IPS-18c (cell line): ENCODE measurements at regions not wholly inside any gene's neighbourhood (a gene's known extent, or its start where the extent isn't known, plus 50 kb on each side); places are given as distances from the start of the nearest gene placed in this dataset.

ENCODE experiments used
- H3K4me3 ChIP-seq: 2 replicates; pipeline ENCODE4 v1.7.0; 2013; ENCODE audit warnings: low read depth, mild to moderate bottlenecking, low read length, moderate library complexity; ENCODE audit not compliant: insufficient read depth
- H3K9me3 ChIP-seq: one replicate; pipeline ENCODE4 v1.6.1; 2013; ENCODE audit warnings: mild to moderate bottlenecking, low read length, moderate library complexity; ENCODE audit not compliant: control insufficient read depth, insufficient read depth

- H3K9me3 ChIP-seq: no peaks in the 10 kb centered on the region
- H3K4me3 ChIP-seq: no peak overlapping the region
Measured at GRCh38 chr7:10802526-10802925, 171.1 kb upstream of the PHF14 start.

- H3K4me3 ChIP-seq: no peak overlapping the region
- H3K9me3 ChIP-seq: no peaks in the 10 kb centered on the region
Measured at GRCh38 chr7:10803720-10804119, 170.0 kb upstream of the PHF14 start.

- Histone ChIP-seq H3K4me3 (no peak overlapping the region), H3K9me3 (no peaks in the 10 kb centered on the region)
Measured at GRCh38 chr7:10804770-10805169, 168.9 kb upstream of the PHF14 start.

- no peak overlapping the region for H3K4me3 ChIP-seq
- peaks cover 2% of the 10 kb centered on the region for H3K9me3 ChIP-seq
Measured at GRCh38 chr7:10815546-10815945, 158.1 kb upstream of the PHF14 start.

GRCh38 chr7:10821156-10821555, 152.5 kb upstream of the PHF14 start:
- Histone ChIP-seq H3K4me3 (no peak overlapping the region), H3K9me3 (no peaks in the 10 kb centered on the region)

DNA sequence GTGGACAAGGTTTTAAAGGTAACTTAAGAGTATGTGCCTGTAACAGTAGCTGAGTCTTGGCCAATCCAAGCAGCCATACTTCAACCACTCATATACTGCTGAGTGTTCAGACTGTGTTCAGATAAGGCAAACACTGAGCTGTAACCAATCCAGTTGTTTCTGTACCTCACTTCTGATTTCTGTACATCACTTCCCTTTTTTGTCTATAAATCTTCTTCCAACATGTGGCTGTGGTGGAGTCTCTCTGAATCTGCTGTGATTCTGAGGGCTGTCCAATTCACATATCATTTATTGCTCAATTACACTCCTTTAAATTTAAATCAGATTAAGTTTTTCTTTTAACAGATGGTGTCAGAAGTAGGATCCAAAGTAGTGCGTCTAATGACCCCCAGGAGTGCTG, 149.5 kb upstream of the PHF14 start:
- Histone ChIP-seq H3K9me3 (no peaks in the 10 kb centered on the region), H3K4me3 (no peak overlapping the region)

- no peaks in the 10 kb centered on the region for H3K9me3 ChIP-seq
- no peak overlapping the region for H3K4me3 ChIP-seq
Measured at GRCh38 chr7:10838228-10838627, 135.4 kb upstream of the PHF14 start.

GRCh38 chr7:10845225-10845624, 128.4 kb upstream of the PHF14 start:
- Histone ChIP-seq H3K4me3 (no peak overlapping the region), H3K9me3 (no peaks in the 10 kb centered on the region)

GRCh38 chr7:10855583-10855982, 118.1 kb upstream of the PHF14 start:
- H3K4me3 ChIP-seq: no peak overlapping the region

DNA sequence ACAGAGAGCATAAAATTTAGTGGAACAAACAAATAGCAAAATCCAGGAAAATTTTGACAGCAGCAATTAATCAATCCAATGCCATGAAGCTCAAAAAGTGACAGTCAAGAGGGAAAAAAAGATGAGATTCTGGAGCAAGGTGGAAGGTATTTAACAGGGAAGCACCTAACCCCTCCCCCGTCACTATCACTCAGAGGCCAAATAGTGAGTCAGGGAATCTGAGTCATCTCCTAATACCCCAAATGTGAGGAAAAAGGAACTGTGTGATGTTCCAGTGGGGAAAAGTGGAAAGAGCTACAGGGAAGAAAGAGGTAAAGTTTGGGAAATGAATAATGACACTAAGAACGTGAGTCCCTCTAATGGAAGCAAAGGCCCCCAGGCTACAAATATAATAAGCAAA, 113.2 kb upstream of the PHF14 start:
- Histone ChIP-seq H3K9me3 (no peaks in the 10 kb centered on the region), H3K4me3 (no peak overlapping the region)

More at GRCh38 chr7:10855583-10855982, 118.1 kb upstream of the PHF14 start:
- H3K9me3 ChIP-seq: no peaks in the 10 kb centered on the region

DNA sequence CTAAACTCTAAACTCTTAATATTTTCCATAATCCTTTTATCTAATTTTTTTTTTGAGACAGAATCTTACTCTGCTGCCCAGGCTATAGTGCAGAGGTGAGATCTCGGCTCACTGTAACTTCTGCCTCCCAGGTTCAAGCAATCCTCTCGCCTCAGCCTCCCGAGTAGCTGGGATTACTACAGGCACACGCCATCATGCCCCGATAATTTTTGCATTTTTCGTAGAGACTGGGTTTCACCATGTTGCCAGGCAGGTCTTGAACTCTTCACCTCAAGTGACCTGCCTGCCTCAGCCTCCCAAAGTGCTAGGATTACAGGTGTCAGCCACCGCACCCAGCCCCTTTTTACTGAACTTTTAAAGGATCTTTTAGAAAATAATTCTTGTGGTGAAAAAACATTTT, 110.2 kb upstream of the PHF14 start:
- Histone ChIP-seq H3K4me3 (no peak overlapping the region), H3K9me3 (no peaks in the 10 kb centered on the region)

GRCh38 chr7:10874666-10875065, 99.0 kb upstream of the PHF14 start:
- no peak overlapping the region for H3K4me3 ChIP-seq
- H3K9me3 ChIP-seq: no peaks in the 10 kb centered on the region

GRCh38 chr7:10875080-10875479, 98.6 kb upstream of the PHF14 start:
- Histone ChIP-seq H3K9me3 (no peaks in the 10 kb centered on the region), H3K4me3 (no peak overlapping the region)

- no peaks in the 10 kb centered on the region for H3K9me3 ChIP-seq
- no peak overlapping the region for H3K4me3 ChIP-seq
Measured at GRCh38 chr7:10888861-10889260, 84.8 kb upstream of the PHF14 start.

GRCh38 chr7:10889266-10889898, 84.3 kb upstream of the PHF14 start:
- H3K9me3 ChIP-seq: no peaks in the 10 kb centered on the region
- no peak overlapping the region for H3K4me3 ChIP-seq

DNA sequence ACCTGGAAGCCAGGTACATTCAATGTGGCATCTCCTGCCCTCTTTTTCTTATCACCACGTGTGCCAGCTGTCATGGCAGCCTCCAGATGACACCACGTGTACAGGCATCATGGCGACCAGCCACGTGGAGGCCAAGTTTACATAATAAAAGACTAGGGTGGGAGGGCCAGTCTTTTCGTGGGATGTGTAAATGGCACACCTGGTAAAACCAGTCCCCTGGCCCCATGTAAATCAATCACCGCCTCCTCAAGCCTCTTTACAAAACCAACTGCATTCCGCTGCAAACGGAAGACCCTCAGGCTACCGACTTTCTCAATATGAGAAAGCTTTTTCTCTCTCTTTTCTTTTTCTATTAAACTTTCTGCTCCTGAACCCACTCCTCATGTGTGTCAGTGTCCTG, 65.1 kb upstream of the PHF14 start:
- no peak overlapping the region for H3K4me3 ChIP-seq
- H3K9me3 ChIP-seq: peaks cover 5% of the 10 kb centered on the region

DNA sequence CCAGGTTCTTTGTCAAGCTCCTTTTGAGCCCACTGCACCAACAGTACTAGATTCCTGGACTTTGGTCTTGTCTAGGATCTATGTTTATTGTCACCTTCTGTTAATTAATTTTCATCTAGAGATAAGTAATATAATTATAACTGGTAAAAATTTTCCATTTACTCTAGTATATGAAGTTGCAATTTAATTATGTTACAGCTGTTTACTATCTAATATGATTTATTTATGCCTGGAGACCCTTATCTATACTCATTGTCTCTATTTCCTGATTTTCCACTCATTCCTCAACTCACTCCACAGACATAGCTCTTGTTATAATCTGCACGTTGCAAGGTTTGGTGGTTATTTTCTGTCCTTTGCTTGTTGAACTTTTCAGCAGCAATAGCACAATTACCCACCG, 63.2 kb upstream of the PHF14 start:
- peaks cover 5% of the 10 kb centered on the region for H3K9me3 ChIP-seq
- H3K4me3 ChIP-seq: no peak overlapping the region

DNA sequence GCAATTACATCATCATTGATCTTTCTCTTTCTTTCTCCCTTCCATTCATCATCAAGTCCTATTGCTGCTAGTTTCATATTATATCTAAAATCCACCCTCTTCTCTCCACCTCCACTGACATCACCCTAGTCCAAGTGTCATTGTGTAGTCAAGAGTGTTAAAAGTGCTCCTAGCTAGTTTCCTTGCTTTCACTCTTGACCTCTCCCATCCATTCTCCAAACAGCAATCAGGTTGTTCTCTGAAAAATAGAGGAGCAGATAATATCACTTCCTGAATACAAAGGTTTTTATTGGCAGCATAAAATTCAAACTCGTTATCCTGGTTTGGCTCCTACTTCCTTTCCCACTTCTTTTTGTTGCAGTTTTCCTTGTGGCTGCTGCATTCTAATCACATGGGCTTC, 61.6 kb upstream of the PHF14 start:
- Histone ChIP-seq H3K9me3 (peaks cover 5% of the 10 kb centered on the region), H3K4me3 (no peak overlapping the region)

- H3K4me3 ChIP-seq: no peak overlapping the region
Measured at GRCh38 chr7:10913457-10913856, 60.2 kb upstream of the PHF14 start.

More at GRCh38 chr7:10913457-10913856, 60.2 kb upstream of the PHF14 start:
- peaks cover 5% of the 10 kb centered on the region for H3K9me3 ChIP-seq
